ENCODE measurements at regions not wholly inside any gene's neighbourhood (a gene's known extent, or its start where the extent isn't known, plus 50 kb on each side); places are given as distances from the start of the nearest gene placed in this dataset.
A peak's percentile ranks its signal among the peaks of the same experiment; 100 is the strongest.

- TF ChIP-seq ELK4 (IDR thresholded peaks at IDR 0.05; ENCODE audit: borderline replicate concordance, low read depth, low read length) = no peak
- peak; percentile 72 for TF ChIP-seq OSR2 (tag by site-specific recombination; IDR thresholded peaks at IDR 0.05)
- no peak for TF ChIP-seq ZNF777 (tag by site-specific recombination; IDR thresholded peaks at IDR 0.05; ENCODE audit: borderline replicate concordance)
- TF ChIP-seq WT1 (tag by site-specific recombination; IDR thresholded peaks at IDR 0.05) = 0 out of 2 replicates have a peak, but pooled peaks have one; percentile 58
- no peak for TF ChIP-seq ZNF350 (tag by site-specific recombination; IDR thresholded peaks at IDR 0.05)
- peak; percentile 93 for TF ChIP-seq HIC1 (tag by site-specific recombination; IDR thresholded peaks at IDR 0.05)
- TF ChIP-seq ZNF776 (tag by site-specific recombination; IDR thresholded peaks at IDR 0.05; ENCODE audit: borderline replicate concordance) = no peak
- TF ChIP-seq ZNF624 (tag by site-specific recombination; IDR thresholded peaks at IDR 0.05) = no peak
- no peak for TF ChIP-seq ZNF121 (tag by site-specific recombination; IDR thresholded peaks at IDR 0.05)
- TF ChIP-seq, protein P1, sequence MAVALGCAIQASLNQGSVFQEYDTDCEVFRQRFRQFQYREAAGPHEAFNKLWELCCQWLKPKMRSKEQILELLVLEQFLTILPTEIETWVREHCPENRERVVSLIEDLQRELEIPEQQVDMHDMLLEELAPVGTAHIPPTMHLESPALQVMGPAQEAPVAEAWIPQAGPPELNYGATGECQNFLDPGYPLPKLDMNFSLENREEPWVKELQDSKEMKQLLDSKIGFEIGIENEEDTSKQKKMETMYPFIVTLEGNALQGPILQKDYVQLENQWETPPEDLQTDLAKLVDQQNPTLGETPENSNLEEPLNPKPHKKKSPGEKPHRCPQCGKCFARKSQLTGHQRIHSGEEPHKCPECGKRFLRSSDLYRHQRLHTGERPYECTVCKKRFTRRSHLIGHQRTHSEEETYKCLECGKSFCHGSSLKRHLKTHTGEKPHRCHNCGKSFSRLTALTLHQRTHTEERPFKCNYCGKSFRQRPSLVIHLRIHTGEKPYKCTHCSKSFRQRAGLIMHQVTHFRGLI (tag by site-specific recombination; IDR thresholded peaks at IDR 0.05) = no peak
- no peak for TF ChIP-seq PRDM2 (tag by site-specific recombination; IDR thresholded peaks at IDR 0.05; ENCODE audit: borderline replicate concordance)
- peak; percentile 82 for TF ChIP-seq ZNF639 (tag by site-specific recombination; IDR thresholded peaks at IDR 0.05)
- TF ChIP-seq, protein P2, sequence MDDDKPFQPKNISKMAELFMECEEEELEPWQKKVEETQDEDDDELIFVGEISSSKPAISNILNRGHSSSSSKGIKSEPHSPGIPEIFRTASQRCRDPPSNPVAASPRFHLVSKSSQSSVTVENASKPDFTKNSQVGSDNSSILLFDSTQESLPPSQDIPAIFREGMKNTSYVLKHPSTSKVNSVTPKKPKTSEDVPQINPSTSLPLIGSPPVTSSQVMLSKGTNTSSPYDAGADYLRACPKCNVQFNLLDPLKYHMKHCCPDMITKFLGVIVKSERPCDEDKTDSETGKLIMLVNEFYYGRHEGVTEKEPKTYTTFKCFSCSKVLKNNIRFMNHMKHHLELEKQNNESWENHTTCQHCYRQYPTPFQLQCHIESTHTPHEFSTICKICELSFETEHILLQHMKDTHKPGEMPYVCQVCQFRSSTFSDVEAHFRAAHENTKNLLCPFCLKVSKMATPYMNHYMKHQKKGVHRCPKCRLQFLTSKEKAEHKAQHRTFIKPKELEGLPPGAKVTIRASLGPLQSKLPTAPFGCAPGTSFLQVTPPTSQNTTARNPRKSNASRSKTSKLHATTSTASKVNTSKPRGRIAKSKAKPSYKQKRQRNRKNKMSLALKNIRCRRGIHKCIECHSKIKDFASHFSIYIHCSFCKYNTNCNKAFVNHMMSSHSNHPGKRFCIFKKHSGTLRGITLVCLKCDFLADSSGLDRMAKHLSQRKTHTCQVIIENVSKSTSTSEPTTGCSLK (tag by site-specific recombination; IDR thresholded peaks at IDR 0.05) = no peak
- TF ChIP-seq ZNF473 (tag by site-specific recombination; IDR thresholded peaks at IDR 0.05) = no peak
- TF ChIP-seq ZNF585B (tag by site-specific recombination; IDR thresholded peaks at IDR 0.05) = no peak
- peak; percentile 35; the same call in 1 of the 2 replicates for TF ChIP-seq ZFP37 (tag by site-specific recombination; IDR thresholded peaks at IDR 0.05)
- no peak for TF ChIP-seq ZNF211 (tag by site-specific recombination; IDR thresholded peaks at IDR 0.05; ENCODE audit: low read depth)
- no peak for TF ChIP-seq ZNF133 (tag by site-specific recombination; IDR thresholded peaks at IDR 0.05)
- no peak for TF ChIP-seq ZNF146 (tag by site-specific recombination; IDR thresholded peaks at IDR 0.05)
- peak; percentile 51; the same call in 1 of the 2 replicates for TF ChIP-seq GLIS1 (tag by site-specific recombination; IDR thresholded peaks at IDR 0.05)
- TF ChIP-seq, protein P3, sequence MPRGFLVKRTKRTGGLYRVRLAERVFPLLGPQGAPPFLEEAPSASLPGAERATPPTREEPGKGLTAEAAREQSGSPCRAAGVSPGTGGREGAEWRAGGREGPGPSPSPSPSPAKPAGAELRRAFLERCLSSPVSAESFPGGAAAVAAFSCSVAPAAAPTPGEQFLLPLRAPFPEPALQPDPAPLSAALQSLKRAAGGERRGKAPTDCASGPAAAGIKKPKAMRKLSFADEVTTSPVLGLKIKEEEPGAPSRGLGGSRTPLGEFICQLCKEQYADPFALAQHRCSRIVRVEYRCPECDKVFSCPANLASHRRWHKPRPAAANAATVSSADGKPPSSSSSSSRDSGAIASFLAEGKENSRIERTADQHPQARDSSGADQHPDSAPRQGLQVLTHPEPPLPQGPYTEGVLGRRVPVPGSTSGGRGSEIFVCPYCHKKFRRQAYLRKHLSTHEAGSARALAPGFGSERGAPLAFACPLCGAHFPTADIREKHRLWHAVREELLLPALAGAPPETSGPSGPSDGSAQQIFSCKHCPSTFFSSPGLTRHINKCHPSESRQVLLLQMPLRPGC (tag by site-specific recombination; IDR thresholded peaks at IDR 0.05) = peak; percentile 34; the same call in 1 of the 2 replicates
- TF ChIP-seq ZNF785 (tag by site-specific recombination; IDR thresholded peaks at IDR 0.05) = no peak
- no peak for TF ChIP-seq ZNF747 (tag by site-specific recombination; IDR thresholded peaks at IDR 0.05)
These were observed 81.6 kb downstream of the PPCDC start (continued) for GRCh38 chr15:75104804-75105557.
